ENCODE measurements at regions not wholly inside any gene's neighbourhood (a gene's known extent, or its start where the extent isn't known, plus 50 kb on each side); places are given as distances from the start of the nearest gene placed in this dataset.

GRCh38 chr12:13799574-13799973 lies 181.8 kb downstream of the GRIN2B start (continued):
- TF ChIP-seq BCL3 (IDR thresholded peaks at IDR 0.05; ENCODE audit: borderline replicate concordance, insufficient read depth, low read depth, low read length, poor library complexity, severe bottlenecking), result no peak
- TF ChIP-seq JUND (IDR thresholded peaks at IDR 0.05; ENCODE audit: low read depth, low read length), result no peak

- Histone ChIP-seq H2AFZ (ENCODE audit: control insufficient read depth, low read depth, low read length) (no peak overlapping the region), H3K9me3 (replicated peaks; ENCODE audit: control insufficient read depth, insufficient read depth, low read length) (no peaks in the 10 kb centered on the region), H3K27me3 (replicated peaks in 1 of 2; ENCODE audit: control insufficient read depth in 2 of 2, insufficient read depth in 2 of 2, low read length in 1 of 2) (no peaks in the 10 kb centered on the region; a peak in 1 of 4 replicates), H3K36me3 (ENCODE audit: control insufficient read depth in 2 of 2, insufficient read depth in 2 of 2, low read length in 1 of 2) (no peaks in the 10 kb centered on the region), H3K9ac (ENCODE audit: control insufficient read depth, insufficient read depth, low read length) (no peak overlapping the region), H3K79me2 (ENCODE audit: control insufficient read depth, insufficient read depth, low read length) (no peaks in the 10 kb centered on the region), H3K4me3 (no peak overlapping the region), H3K27ac (ENCODE audit: control insufficient read depth, insufficient read depth) (no peak overlapping the region), H3K4me2 (ENCODE audit: control insufficient read depth, insufficient read depth) (no peak overlapping the region), H3K4me1 (ENCODE audit: control insufficient read depth, insufficient read depth, low read length) (no peaks in the 10 kb centered on the region), H4K20me1 (ENCODE audit: control insufficient read depth, insufficient read depth) (no peaks in the 10 kb centered on the region)
- in situ Hi-C loops (cut with MboI) (no loop called here), intact Hi-C loops (cut with micrococcal nuclease; ENCODE audit: unreplicated experiment) (no loop called here)
- FAIRE-seq (no peak), DNase-seq (ENCODE audit: low read depth, low spot score) (no peak), ATAC-seq (no peak)
- BruUV-seq (replicated peaks), result no TSS peak
- TF ChIP-seq HCFC1 (IDR thresholded peaks at IDR 0.05; ENCODE audit: low read length) (no peak), PRDM15 (CRISPR knock-in tag; IDR thresholded peaks at IDR 0.05) (no peak), PAX5 (IDR thresholded peaks at IDR 0.05; ENCODE audit: borderline replicate concordance, low read depth, low read length) (no peak), PAX8 (IDR thresholded peaks at IDR 0.05) (no peak), POLR2AphosphoS2 (IDR thresholded peaks at IDR 0.05; ENCODE audit: low read depth, low read length) (no peak), STAT1 (conservative IDR thresholded peaks at IDR 0.05) (no peak), RAD21 (IDR thresholded peaks at IDR 0.05; ENCODE audit: insufficient read depth, low read depth, low read length) (no peak), ZBTB33 (IDR thresholded peaks at IDR 0.05) (no peak), HDAC6 (IDR thresholded peaks at IDR 0.05; ENCODE audit: unreplicated experiment) (no peak), CBX3 (IDR thresholded peaks at IDR 0.05; ENCODE audit: borderline replicate concordance, low read depth) (no peak), ETV6 (conservative IDR thresholded peaks at IDR 0.05 in 1 of 2, IDR thresholded peaks at IDR 0.05 in 1 of 2; ENCODE audit: borderline replicate concordance in 1 of 2, low read depth in 1 of 2) (no peak)
- ChIA-PET CTCF (no interaction called here), POLR2A (no interaction called here), SMC1A (ENCODE audit: uncharacterized antibody, unreplicated experiment) (no interaction called here), RAD21 (ENCODE audit: unreplicated experiment) (no interaction called here)
Measured at GRCh38 chr12:13798162-13798561, 183.2 kb downstream of the GRIN2B start.

Data from GM12878 (cell line).